Mucosa of stomach (tissue), 1 donor: ENCODE measurements at regions not wholly inside any gene's neighbourhood (a gene's known extent, or its start where the extent isn't known, plus 50 kb on each side); places are given as distances from the start of the nearest gene placed in this dataset.

Source experiments
- H3K27me3 ChIP-seq: one replicate; pipeline ENCODE4 v1.7.0; 2013; ENCODE audit warnings: mild to moderate bottlenecking, low read length; ENCODE audit not compliant: control insufficient read depth, insufficient read depth
- H3K36me3 ChIP-seq: one replicate; pipeline ENCODE4 v1.7.0; 2013; ENCODE audit warnings: low read length; ENCODE audit not compliant: control insufficient read depth, insufficient read depth
- H3K4me1 ChIP-seq: one replicate; pipeline ENCODE4 v1.7.0; 2013; ENCODE audit warnings: mild to moderate bottlenecking, low read length; ENCODE audit not compliant: control insufficient read depth, insufficient read depth
- H3K4me3 ChIP-seq: one replicate; pipeline ENCODE4 v1.7.0; 2013; ENCODE audit warnings: low read length
- H3K9ac ChIP-seq: one replicate; pipeline ENCODE4 v1.7.0; 2013; ENCODE audit warnings: mild to moderate bottlenecking, low read length, moderate library complexity
- H3K9me3 ChIP-seq: one replicate; pipeline ENCODE4 v1.7.0; 2013; ENCODE audit warnings: mild to moderate bottlenecking, low read length, moderate library complexity; ENCODE audit not compliant: control insufficient read depth
- donor health status: Pancreatic carcinoma.

DNA sequence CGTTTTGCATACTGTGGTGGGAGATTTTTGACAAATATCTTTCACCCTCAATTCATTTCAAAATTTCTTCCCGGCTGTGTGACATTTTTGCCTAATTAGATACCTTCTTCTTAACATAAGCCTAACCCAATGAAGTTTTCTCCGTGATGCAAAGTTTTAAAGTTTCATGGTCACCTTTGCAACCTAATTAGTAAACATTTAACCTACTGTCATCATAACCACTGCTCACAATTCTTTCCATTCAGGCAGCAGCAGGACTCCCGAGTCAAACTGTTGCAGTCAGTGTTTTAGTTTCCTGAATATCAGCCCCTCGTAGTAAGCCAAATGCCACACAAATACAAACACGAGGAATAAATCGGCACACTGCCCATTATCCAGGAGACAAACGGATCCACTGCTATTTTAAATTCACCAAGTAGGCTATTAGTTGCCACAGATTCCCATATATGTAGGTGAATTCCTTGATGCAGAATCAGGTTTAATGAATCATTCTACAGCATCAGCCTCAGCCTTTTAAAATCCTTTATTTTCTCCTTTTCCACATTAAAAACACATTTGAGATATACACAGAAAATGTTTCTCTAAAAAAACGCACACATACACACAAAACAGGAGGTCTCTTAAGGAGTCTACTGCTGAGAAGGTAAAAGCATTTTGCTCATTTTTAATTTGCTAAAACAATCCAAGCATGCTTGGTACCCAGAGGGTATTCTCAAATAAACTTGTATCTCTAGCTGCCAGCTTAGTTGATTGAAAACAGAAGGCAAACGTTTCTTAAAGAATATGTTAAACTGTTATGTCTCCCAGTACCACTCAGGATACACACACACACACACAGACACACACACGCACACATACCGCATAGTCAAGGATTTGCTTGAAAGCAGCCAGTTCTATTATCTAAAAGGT, 106.5 kb upstream of the KCTD1 start:
- H3K36me3 ChIP-seq, result no peaks in the 10 kb centered on the region
- peaks cover 7% of the 10 kb centered on the region for H3K4me1 ChIP-seq
- H3K27me3 ChIP-seq, result no peaks in the 10 kb centered on the region
- H3K9me3 ChIP-seq, result no peaks in the 10 kb centered on the region
- no peak overlapping the region for H3K4me3 ChIP-seq
- H3K9ac ChIP-seq, result no peak overlapping the region

DNA sequence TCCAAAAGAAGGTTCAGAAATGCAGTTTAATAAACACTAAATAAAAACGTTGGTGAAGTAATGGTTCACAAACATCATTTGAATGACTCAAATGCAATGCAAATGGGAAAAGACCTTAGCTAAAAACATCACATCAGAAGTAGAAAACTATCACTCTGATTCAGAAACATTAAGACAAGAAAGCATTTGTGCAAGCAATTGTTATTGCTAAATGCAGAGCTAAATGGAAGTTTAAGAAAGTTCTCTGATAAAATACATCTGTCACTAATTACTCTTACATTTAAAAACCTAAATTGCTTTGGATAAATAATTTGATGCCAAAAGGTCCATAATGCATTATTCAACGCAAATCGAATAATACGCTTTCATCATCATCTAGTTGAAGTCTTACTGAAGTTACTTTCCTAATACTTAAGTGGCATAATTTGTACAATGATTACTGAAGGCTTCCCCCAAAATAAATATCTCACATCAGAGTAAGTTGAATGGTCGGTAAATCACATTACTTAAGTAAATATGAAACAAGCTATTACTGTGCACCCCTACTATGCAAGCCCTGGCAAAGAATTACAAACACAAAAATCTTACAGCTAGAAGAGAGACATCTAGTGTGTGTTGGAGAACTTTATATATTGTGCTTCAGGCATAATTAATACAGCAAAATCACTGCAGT, 105.7 kb upstream of the KCTD1 start:
- Histone ChIP-seq H3K4me3 (no peak overlapping the region), H3K27me3 (no peaks in the 10 kb centered on the region), H3K9ac (no peak overlapping the region)

DNA sequence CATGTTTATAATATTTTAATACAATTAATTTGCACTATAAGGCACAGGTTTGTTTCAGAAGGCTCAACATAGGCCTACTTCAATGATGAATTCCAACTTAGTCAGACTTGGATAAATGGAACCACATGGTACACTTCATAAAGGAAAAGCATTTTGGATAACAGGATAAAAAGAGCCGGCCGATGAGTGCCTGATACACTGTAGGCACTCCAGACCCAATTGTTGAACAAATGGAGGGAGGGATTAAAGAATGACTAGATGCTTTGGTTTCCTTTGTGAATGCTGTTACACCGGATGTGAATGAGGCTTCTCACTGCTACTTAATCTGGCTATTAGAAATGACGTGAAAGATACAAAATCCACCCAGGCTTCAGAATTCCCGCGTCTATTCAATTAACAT, 104.1 kb upstream of the KCTD1 start:
- Histone ChIP-seq H3K27me3 (no peaks in the 10 kb centered on the region), H3K9me3 (no peaks in the 10 kb centered on the region), H3K4me3 (no peak overlapping the region), H3K9ac (no peak overlapping the region), H3K36me3 (no peaks in the 10 kb centered on the region), H3K4me1 (peaks cover 5% of the 10 kb centered on the region)

More for the DNA sequence above, 105.7 kb upstream of the KCTD1 start:
- no peaks in the 10 kb centered on the region for H3K36me3 ChIP-seq
- no peaks in the 10 kb centered on the region for H3K9me3 ChIP-seq
- peaks cover 10% of the 10 kb centered on the region for H3K4me1 ChIP-seq

DNA sequence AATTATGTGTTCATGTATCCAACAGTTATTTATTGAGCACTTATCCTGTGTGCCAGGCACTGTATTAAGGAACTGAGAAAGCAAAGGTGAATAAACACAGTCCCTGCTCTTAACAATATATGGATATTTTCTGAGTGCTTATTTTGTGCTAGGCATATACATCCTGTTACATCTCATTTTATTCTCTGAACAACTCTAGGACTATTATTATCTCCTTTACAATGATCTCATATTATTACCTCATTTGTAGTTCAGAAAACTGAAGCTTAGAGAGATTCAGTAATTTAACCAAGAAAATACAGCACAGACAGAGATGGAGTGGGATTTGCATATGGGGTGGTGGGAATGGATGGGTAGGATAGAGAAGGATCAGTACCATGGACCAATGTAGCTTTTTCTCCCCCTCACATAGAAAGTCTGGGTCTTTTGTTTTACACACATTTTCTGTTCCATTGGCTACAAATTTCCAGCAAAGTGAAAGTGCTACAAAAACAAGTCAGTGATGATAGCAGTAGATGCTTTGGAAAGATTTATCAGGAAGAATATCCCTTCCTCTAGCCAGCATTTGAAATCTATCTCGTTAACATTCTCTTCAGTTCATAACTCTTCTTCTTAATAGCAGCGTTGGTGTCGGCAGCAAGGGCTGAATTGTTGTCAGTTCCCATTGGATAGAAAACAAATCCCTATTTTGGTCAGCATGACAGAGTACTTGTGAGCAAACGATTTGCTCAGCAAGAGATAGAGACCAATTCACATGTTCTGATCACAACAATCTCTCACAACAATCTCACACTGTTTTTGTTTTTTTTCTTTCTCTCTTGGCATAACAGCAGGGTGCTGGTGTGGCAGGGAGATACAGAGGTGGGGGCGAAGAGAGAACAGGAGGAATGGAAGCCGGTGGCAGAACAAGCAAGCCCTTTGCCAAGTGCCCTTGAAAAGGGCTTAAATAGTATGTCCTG, 102.2 kb upstream of the KCTD1 start:
- Histone ChIP-seq H3K4me1 (peaks cover 5% of the 10 kb centered on the region), H3K9ac (no peak overlapping the region), H3K27me3 (no peaks in the 10 kb centered on the region), H3K36me3 (no peaks in the 10 kb centered on the region), H3K9me3 (no peaks in the 10 kb centered on the region), H3K4me3 (no peak overlapping the region)

DNA sequence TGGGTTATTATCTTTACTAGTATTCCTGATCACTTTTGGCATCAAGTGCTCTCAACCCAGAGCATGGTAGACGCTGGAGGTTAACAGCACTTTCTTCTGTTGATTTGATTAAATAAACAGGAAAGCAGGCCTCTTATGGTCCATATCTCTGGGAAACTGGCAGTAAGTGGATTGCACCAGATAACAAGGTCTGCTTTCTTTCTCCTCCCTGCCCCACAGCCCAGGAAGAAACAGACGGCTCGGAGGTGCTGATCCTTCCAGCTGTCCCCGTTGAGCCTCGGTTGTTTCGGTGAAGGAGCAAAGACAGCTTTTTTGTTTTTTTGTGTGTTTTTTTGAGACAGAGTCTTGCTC, 100.8 kb upstream of the KCTD1 start:
- H3K4me3 ChIP-seq, result no peak overlapping the region
- H3K36me3 ChIP-seq, result no peaks in the 10 kb centered on the region
- no peak overlapping the region for H3K9ac ChIP-seq
- H3K4me1 ChIP-seq, result peaks cover 5% of the 10 kb centered on the region
- no peaks in the 10 kb centered on the region for H3K9me3 ChIP-seq
- no peaks in the 10 kb centered on the region for H3K27me3 ChIP-seq

DNA sequence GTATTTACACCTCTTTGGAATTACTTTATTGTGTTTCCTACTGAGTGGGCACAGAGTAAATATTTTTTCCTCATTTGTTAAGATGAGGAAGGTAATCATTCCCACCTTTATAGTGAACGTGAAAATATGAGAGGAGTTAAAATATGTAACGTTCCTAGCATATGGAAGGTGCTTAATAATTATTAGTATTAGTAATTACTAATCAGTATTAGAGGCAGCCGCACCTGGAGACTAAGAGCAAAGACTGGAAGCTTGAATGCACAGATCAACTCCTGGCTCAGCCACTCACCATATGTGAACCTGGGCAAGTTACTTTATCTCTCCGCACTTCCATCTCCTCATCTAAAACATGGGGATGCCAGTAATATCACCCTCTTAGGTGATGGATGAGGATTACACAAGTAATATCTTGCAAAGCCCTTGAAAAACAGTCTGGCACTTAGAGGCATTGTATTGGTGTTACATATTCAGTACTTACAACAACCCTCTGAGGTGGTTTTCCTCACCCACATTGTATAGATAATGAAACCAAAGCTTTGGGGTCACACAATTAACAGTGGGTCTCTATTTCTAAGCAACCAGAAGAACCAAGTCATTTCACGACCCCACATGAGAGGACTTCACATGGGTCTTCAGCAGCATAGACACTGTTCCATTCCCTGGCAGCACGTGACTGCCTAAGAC, 100.3 kb upstream of the KCTD1 start:
- Histone ChIP-seq H3K27me3 (no peaks in the 10 kb centered on the region), H3K4me3 (no peak overlapping the region), H3K9ac (no peak overlapping the region), H3K4me1 (peaks cover 5% of the 10 kb centered on the region), H3K9me3 (no peaks in the 10 kb centered on the region), H3K36me3 (no peaks in the 10 kb centered on the region)

DNA sequence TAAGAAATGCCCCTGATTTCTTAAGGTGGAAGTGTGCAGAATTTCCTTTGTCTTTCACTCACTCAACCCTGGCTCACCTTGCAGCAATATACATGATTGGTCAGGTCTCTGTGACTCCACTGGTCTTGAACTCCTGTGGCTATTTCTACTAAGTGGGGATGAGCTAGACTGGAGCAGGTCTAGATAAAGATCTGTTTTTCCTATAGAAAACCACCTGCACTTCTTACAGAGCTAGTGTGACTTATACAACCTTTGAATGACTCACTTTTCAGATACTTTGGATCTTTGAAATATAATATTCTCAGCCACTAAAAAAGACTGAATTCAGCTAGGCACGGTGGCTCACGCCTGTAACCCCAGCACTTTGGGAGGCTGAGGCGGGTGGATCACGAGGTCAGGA, 98.5 kb upstream of the KCTD1 start:
- Histone ChIP-seq H3K9ac (no peak overlapping the region), H3K27me3 (no peaks in the 10 kb centered on the region), H3K36me3 (no peaks in the 10 kb centered on the region), H3K9me3 (no peaks in the 10 kb centered on the region), H3K4me1 (peaks cover 5% of the 10 kb centered on the region), H3K4me3 (no peak overlapping the region)

DNA sequence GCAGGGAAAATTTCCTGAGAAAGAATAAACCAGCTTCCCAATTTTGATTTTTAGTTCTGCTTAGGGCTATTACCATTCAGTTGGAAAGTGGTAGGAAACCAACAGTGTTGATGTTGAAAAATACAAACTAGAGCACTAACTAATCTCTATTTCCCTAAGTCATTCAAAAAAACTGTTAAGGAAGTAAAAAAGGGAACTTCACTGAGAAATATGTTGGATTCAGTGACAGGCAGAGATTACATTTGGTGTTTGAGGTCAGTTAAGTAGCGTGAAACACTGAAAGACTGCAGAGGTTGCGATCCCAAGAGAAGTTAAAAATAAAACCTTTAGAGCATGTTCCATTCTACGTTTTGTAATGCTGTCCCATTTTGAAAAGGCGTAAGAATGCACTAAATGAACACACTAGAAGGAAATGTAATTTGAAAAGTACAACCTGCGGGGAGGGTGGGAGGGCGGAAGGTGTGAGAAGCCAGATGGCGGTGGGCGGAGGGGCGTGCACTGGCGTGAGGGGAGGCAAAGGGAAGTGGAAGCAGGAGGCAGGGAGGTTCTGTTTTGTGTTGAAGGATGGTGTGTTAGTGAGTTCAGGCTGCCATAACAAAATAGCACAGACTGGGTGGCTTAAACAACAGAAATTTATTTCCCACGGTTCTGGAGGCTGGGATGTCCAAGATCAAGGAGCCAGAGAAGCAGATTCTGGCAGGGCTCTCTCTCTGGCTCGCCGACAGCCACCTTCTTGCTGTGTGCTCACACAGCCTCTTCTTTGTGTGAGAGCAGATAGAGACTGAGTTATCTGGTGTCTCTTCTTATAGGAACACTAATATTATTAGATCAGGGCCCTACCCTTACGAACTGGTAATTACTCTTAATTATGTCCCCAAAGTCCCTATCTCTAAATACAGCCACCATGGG, 94.3 kb upstream of the KCTD1 start:
- H3K36me3 ChIP-seq, result no peaks in the 10 kb centered on the region

DNA sequence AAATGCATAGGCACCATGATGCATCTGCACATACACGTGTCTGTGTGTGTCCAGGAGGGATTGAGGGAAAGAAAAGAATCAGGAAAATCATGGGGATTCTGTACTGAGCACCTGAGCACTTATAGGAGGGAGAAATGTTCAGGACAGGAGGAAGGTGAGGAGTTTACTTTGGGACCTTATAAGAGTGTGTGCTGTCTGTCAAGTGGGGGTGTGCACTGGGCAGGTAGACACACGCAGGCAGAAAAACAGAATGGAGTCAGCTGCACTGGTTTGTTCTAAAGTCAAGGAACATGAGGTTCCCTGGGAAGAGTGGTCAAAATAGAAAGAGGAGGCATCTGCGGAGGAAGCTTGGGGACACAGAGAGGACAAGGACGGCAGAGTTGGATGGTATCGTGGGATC, 92.2 kb upstream of the KCTD1 start:
- Histone ChIP-seq H3K9me3 (no peaks in the 10 kb centered on the region), H3K4me1 (no peaks in the 10 kb centered on the region), H3K36me3 (no peaks in the 10 kb centered on the region), H3K9ac (no peak overlapping the region), H3K27me3 (no peaks in the 10 kb centered on the region), H3K4me3 (no peak overlapping the region)

More for the DNA sequence above, 94.3 kb upstream of the KCTD1 start:
- no peaks in the 10 kb centered on the region for H3K4me1 ChIP-seq
- H3K4me3 ChIP-seq, result no peak overlapping the region
- H3K9me3 ChIP-seq, result no peaks in the 10 kb centered on the region
- no peaks in the 10 kb centered on the region for H3K27me3 ChIP-seq
- H3K9ac ChIP-seq, result no peak overlapping the region

DNA sequence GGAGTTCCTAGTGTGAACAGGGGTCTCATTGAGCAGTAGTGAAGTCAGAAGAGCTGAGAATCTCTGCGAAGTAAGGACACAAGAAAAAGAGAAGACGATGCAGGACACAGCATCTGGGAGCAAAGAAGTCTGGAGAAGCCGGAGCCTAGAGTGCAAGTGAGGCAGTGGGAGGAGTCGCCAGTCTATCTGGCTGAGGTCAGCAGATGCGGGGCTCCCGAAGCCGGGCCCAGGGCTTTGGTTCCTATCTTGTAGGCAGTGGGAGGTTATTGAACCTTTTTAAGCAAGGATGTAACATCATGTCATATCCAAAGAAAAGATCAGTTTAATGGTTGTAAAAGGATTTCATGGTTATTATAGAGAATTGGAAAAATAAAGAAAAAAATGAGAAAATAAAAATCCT, 90.8 kb upstream of the KCTD1 start:
- Histone ChIP-seq H3K4me1 (no peaks in the 10 kb centered on the region), H3K36me3 (no peaks in the 10 kb centered on the region), H3K4me3 (no peak overlapping the region), H3K27me3 (no peaks in the 10 kb centered on the region), H3K9ac (no peak overlapping the region), H3K9me3 (no peaks in the 10 kb centered on the region)

DNA sequence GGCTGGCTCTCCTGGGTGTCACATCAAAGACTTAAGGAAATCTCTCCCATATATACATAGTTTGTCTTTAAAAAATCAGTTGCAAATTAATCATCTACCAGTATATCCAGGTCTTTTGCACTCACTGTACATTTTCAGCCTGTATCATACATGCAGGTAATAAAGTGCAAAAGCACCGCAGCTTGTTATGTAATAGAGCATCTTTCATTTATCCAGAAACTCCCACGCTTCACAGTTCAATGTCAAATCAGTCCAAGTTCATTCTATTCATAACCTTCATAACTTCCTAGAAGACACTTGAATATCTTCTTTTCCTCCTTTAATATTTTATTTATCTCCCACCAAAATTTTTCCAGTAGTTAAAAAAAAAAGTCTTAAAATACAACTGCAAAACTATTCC, 89.6 kb upstream of the KCTD1 start:
- Histone ChIP-seq H3K4me1 (no peaks in the 10 kb centered on the region), H3K36me3 (no peaks in the 10 kb centered on the region), H3K4me3 (no peak overlapping the region), H3K9me3 (no peaks in the 10 kb centered on the region), H3K27me3 (no peaks in the 10 kb centered on the region), H3K9ac (no peak overlapping the region)
